Astrocyte (in vitro differentiated cells and primary cell): ENCODE measurements at regions not wholly inside any gene's neighbourhood (a gene's known extent, or its start where the extent isn't known, plus 50 kb on each side); places are given as distances from the start of the nearest gene placed in this dataset.
"Not testable (repeated sequence)": the region's sequence is repeated elsewhere in the genome, so short reads cannot be mapped to it uniquely, and the experiment has no call there.

Experiments used
- DNase-seq: peaks from one replicate; pipeline ENCODE4 v3.0.0-alpha.2; 2010; ENCODE audit warnings: low read depth
- FAIRE-seq: peaks from 2 replicates; lab custom pipeline; 2011; peaks lifted over from hg19 to GRCh38; lab: Jason Lieb, UNC
- H2AFZ ChIP-seq: 2 replicates; pipeline ENCODE4 v1.6.0; 2012; ENCODE audit warnings: low read depth, low read length, inconsistent platforms
- H3K27ac ChIP-seq: 2 replicates; pipeline ENCODE4 v1.5.1; 2011; ENCODE audit warnings: low read depth, low read length, inconsistent platforms
- H3K27me3 ChIP-seq: 2 replicates; pipeline ENCODE4 v1.6.0; 2011; ENCODE audit warnings: low read length, inconsistent platforms; ENCODE audit not compliant: insufficient read depth
- H3K36me3 ChIP-seq: 2 replicates; pipeline ENCODE4 v1.5.1; 2011; ENCODE audit warnings: low read length, inconsistent platforms; ENCODE audit not compliant: insufficient read depth
- H3K4me1 ChIP-seq: 2 replicates; pipeline ENCODE4 v1.5.1; 2011; ENCODE audit warnings: low read length, inconsistent platforms; ENCODE audit not compliant: insufficient read depth
- H3K4me2 ChIP-seq: 2 replicates; pipeline ENCODE4 v1.6.0; 2012; ENCODE audit warnings: low read length, inconsistent platforms
- H3K4me3 ChIP-seq: 2 replicates; pipeline ENCODE4 v1.5.1; 2011; ENCODE audit warnings: low read depth, mild to moderate bottlenecking, low read length, inconsistent platforms; ENCODE audit not compliant: insufficient read depth
- H3K79me2 ChIP-seq: 2 replicates; pipeline ENCODE4 v1.6.0; 2012; ENCODE audit warnings: mild to moderate bottlenecking, low read length, inconsistent platforms; ENCODE audit not compliant: insufficient read depth
- H3K9ac ChIP-seq: 2 replicates; pipeline ENCODE4 v1.6.0; 2012; ENCODE audit warnings: mild to moderate bottlenecking, low read length, inconsistent platforms
- H3K9me3 ChIP-seq: 2 replicates; pipeline ENCODE4 v1.5.1; 2012; ENCODE audit warnings: low read depth, mild to moderate bottlenecking, low read length, inconsistent platforms; ENCODE audit not compliant: insufficient read depth
- H4K20me1 ChIP-seq: 2 replicates; pipeline ENCODE4 v1.6.0; 2012; ENCODE audit warnings: low read length, inconsistent platforms; ENCODE audit not compliant: insufficient read depth
- H3K27ac Mint-ChIP-seq: one replicate; pipeline ENCODE4 v1.8.0; 2021; ENCODE audit warnings: mild to moderate bottlenecking, mixed read lengths; ENCODE audit not compliant: unreplicated experiment
- H3K27me3 Mint-ChIP-seq: one replicate; pipeline ENCODE4 v1.8.0; 2021; ENCODE audit warnings: low read depth, mixed read lengths; ENCODE audit not compliant: unreplicated experiment
- H3K36me3 Mint-ChIP-seq: one replicate; pipeline ENCODE4 v1.8.0; 2021; ENCODE audit warnings: low read depth, mixed read lengths; ENCODE audit not compliant: unreplicated experiment
- H3K4me1 Mint-ChIP-seq: one replicate; pipeline ENCODE4 v1.8.0; 2021; ENCODE audit warnings: low read depth, mixed read lengths; ENCODE audit not compliant: unreplicated experiment
- H3K4me3 Mint-ChIP-seq: one replicate; pipeline ENCODE4 v1.8.0; 2021; ENCODE audit warnings: mild to moderate bottlenecking, moderate library complexity, mixed read lengths; ENCODE audit not compliant: unreplicated experiment
- H3K9me3 Mint-ChIP-seq: one replicate; pipeline ENCODE4 v1.8.0; 2021; ENCODE audit warnings: mild to moderate bottlenecking, mixed read lengths; ENCODE audit not compliant: unreplicated experiment
- CTCF ChIP-seq: IDR thresholded peaks from 2 replicates; pipeline ENCODE4 v1.5.1; 2011; ENCODE audit warnings: low read depth, mild to moderate bottlenecking, inconsistent platforms, low read length, moderate library complexity; ENCODE audit not compliant: insufficient read depth
- EZH2 ChIP-seq: IDR thresholded peaks from 2 replicates; pipeline ENCODE4 v1.6.1; 2012; ENCODE audit warnings: mild to moderate bottlenecking, low read length, inconsistent platforms; ENCODE audit not compliant: insufficient read depth

GRCh38 chr11:80280737-80281136 is 839.9 kb upstream of the TENM4 start:
- TF ChIP-seq EZH2 (no peak), CTCF (no peak)
- Mint-ChIP-seq H3K9me3 (no peaks in the 10 kb centered on the region), H3K27ac (no peak overlapping the region)

DNA sequence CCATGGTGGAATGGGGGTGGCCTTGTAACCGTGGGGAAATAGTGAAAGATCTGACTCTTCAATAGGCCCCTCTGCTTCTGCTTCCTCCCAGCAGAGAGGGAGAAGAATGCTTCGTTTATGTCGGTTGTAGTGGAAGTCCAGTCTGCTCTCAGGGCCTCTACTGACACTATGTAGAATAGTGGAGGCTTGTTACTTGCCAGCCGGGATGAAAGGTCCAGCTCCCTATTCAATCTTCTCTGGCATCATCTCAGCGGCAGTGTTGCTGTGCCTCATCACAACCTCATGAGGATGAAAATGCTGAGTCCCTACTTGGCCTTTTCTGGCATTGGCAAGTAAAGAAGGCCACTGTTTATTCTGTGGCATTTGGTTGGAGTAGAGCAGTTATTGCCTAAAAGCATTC is 820.9 kb upstream of the TENM4 start:
- FAIRE-seq (no peak), DNase-seq (no peak)
- Histone ChIP-seq H2AFZ (no peak overlapping the region), H3K9ac (no peak overlapping the region), H3K36me3 (no peaks in the 10 kb centered on the region), H3K4me1 (no peaks in the 10 kb centered on the region), H4K20me1 (no peaks in the 10 kb centered on the region), H3K27ac (no peak overlapping the region), H3K4me3 (no peak overlapping the region), H3K4me2 (no peak overlapping the region), H3K27me3 (no peaks in the 10 kb centered on the region), H3K79me2 (no peaks in the 10 kb centered on the region), H3K9me3 (no peaks in the 10 kb centered on the region)
- H3K27me3 Mint-ChIP-seq, result no peaks in the 10 kb centered on the region
- no peak overlapping the region for H3K27ac Mint-ChIP-seq
- no peaks in the 10 kb centered on the region for H3K4me1 Mint-ChIP-seq
- H3K36me3 Mint-ChIP-seq, result no peaks in the 10 kb centered on the region
- H3K9me3 Mint-ChIP-seq, result no peaks in the 10 kb centered on the region
- TF ChIP-seq CTCF (no peak), EZH2 (no peak)
- no peak overlapping the region for H3K4me3 Mint-ChIP-seq

More at GRCh38 chr11:80280737-80281136, 839.9 kb upstream of the TENM4 start:
- Histone ChIP-seq H3K9ac (no peak overlapping the region), H3K4me2 (no peak overlapping the region), H3K36me3 (no peaks in the 10 kb centered on the region), H3K9me3 (no peaks in the 10 kb centered on the region), H3K4me3 (no peak overlapping the region), H3K27ac (no peak overlapping the region), H3K27me3 (no peaks in the 10 kb centered on the region), H2AFZ (no peak overlapping the region), H4K20me1 (no peaks in the 10 kb centered on the region), H3K4me1 (peaks cover 12% of the 10 kb centered on the region), H3K79me2 (no peaks in the 10 kb centered on the region)
- FAIRE-seq (no peak), DNase-seq (no peak)
- Mint-ChIP-seq H3K36me3 (no peaks in the 10 kb centered on the region), H3K4me3 (no peak overlapping the region), H3K4me1 (peaks cover 15% of the 10 kb centered on the region), H3K27me3 (no peaks in the 10 kb centered on the region)

GRCh38 chr11:80257319-80258015 is 816.6 kb upstream of the TENM4 start:
- not testable (repeated sequence) for H3K36me3 Mint-ChIP-seq, H3K27ac Mint-ChIP-seq, H3K4me1 Mint-ChIP-seq, DNase-seq, H3K27me3 Mint-ChIP-seq, H3K4me1 ChIP-seq, H3K27me3 ChIP-seq, H3K79me2 ChIP-seq, H3K9me3 Mint-ChIP-seq, H3K36me3 ChIP-seq, FAIRE-seq, H3K9me3 ChIP-seq, H3K4me2 ChIP-seq, H3K4me3 ChIP-seq, H3K4me3 Mint-ChIP-seq, H4K20me1 ChIP-seq, H3K27ac ChIP-seq, H2AFZ ChIP-seq, H3K9ac ChIP-seq
